ENCODE measurements at regions not wholly inside any gene's neighbourhood (a gene's known extent, or its start where the extent isn't known, plus 50 kb on each side); places are given as distances from the start of the nearest gene placed in this dataset.

DNA sequence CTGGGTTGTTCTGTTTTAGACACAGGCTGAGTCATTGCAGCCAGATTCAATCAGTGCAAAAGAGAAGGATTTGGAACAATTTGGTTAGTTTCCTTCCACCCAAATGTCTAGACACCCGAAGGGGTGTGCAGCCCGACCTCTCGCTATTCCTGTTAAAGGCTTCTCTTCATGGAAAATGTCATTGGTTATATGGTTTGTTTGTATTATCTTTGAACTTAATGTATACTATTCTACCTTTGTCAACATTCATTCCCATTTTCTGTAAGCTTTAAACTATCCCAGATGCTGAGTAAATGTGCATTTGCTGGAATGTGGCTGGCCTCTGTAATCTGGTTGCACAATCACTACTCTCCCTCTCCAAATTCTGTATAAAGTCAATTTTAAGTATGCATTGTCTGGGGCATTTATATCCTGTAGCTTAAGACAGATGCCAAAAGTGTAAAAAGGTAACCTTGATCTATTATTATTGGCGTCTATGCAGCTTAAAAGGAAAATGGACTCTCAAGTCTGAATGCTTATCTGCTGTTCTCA lies 80.4 kb upstream of the RND3 start:
- DNase-seq = no peak

DNA sequence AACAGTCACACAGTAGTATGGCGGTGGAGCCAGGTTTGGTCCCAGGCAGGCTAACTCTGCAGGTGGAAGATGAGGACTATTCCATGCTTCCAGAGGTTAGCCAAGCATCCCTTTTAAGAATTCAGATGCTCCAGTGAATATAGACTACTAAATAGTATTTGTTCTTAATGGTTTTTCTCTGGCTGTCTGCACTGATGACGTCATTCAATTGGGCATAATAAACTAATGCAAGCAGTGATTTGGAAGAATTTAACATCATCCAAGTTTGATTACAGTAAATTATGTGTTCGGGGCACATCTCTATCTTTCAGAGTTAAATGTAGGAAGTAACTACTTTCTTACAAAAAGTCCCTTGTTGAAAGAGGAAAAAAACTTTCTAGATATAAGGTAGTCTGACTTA lies 78.8 kb upstream of the RND3 start:
- DNase-seq = no peak

DNA sequence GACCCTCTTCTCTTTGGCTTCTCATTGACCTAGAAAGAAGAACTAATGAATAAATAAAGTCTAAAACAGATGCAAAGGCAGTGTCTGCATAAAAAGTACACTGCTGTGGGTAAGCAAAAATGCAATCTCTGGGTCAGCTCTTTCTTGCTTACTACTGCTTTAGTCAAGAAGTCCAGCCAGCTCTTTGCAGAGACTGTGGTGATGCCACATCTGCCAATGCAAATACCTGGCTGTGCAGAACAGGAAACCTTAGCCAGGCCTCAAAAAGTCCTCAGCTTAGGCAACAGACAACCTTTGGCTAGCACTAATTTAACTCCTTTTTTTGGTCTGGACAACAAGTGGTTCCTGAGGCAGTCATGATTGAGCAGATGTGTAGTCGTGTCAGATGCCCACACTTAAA lies 73.6 kb upstream of the RND3 start:
- no peak for DNase-seq

DNA sequence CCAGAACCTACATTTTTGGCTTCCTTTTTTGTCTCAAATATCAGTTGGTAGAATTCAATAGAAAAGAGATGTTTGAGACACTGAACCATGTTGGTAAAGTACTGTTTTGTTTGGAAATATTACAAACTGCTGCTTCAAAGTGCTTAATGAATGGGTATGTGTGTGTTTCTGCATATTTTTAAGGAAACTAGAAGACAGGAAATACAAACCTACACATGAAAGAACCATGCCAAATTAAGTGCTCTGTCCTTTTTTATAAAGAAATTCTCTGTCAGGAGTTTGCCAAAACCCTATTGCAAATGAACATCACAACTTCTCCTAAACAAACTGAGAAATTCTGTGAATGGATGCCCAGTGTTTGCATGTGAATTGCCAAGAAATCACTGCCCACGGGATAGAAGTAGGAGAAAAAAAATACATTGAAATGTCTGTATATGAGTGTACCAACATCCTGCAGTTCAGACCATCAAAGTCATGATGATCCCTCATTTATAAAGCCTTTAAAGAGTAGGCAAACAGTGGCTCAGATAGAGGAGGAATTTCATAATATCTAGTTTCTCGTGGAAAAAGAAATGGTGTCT lies 69.6 kb upstream of the RND3 start:
- DNase-seq = no peak

DNA sequence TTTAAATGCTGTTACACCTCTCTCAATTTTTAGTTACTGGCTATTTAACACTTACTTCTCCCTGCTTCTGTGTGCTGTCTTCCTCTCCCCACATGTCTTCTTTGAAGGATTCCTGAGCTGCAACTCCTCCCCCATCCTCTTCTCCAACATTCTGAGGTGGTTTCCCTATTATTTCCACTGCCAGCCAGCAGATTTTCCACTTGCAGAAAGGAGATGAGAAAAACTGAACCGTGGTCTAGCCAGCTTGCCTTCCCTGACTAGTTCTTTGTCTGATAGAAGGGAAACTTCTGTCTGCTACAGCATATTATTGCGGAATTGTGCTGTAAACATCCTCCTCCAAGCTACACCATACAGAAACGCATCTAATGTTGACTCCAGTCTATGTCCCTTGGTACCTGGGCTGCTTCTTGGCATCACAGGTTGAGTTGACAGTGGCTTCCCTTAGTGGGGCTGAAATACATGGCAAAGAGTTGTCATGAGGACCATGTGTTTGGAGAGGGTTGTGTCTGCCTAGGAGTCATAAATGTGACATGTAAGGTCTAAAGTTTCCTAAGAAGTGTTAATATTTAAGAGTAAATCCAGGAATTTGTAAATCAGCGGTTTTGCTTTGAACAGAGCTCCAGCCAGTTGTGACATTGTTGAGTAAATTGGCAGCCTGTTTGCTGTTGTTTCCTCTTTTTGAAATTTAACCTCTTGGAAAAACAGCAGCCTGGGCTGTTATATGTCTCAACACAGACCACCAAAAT lies 68.3 kb upstream of the RND3 start:
- no peak for DNase-seq

DNA sequence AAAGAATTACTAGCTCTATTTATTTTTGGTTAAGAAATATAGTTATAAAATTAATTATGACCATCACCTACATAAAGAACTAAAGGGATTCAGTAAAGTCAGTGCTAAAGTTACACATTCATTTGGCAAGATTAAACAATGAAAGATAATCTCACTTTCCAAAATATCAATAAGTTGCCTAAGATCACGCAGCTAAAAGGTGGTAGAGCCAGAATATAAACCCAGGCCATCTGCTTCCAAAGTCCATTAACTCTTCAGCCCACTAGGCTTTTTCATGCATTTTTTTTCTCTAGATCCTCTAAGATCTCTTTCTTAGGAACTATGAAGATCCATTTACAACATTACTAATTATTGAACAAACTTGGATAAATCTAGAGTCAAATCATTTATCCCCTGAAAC lies 66.6 kb upstream of the RND3 start:
- DNase-seq = no peak

DNA sequence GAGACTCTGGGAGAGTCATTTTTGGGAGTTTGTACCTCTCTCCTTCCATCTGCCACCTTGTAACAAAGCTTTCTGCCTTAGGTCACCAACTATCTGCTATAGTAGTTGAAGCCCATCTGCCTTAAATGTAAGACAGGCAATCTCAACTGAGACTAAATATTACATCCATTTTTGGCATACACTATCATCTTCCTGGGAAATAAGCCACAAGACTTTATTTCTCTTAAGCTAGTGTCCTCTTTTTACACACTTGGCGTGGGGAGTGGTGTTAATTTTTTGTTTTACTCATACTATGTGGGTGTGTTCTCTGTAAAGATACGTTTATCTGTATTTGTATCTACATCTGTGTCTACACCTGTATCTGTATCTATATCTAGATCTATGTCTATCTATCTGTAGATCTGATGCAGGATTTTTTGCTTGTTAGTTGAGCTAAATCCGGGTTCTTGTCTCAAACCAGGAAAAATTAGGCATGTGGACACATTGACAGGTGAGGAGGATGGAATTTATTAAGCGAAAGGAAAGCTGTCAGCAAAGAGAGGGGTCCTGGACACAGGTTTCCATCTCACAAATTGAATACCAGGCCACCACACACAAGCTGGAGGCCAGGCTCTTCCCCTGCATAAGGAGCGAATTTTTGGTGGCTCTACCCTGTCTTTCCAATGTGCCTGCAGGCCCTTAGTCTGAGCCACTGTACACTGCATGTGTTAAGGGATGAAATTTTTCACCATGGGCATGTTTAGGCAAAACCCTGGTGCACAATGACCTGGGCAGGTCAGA lies 64.8 kb upstream of the RND3 start:
- DNase-seq = no peak

DNA sequence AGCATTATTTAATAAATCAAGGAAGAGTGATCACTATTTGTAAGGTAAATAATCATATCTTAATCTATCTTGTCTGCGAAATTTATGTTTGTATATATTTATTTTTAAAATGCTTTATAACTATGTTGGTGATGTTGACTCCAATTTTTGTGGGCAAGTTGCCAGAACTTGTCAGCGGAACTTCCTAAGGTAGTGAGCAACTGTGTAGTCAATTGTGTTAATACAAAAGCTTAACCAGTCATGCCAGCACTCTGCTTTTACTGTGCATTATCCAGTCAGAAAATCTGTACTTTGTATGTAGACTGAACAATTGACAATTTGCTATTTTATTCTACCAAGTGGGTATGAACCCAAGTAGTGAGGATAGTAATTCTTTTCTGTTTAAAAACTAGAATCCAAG lies 61.9 kb upstream of the RND3 start:
- no peak for DNase-seq

DNA sequence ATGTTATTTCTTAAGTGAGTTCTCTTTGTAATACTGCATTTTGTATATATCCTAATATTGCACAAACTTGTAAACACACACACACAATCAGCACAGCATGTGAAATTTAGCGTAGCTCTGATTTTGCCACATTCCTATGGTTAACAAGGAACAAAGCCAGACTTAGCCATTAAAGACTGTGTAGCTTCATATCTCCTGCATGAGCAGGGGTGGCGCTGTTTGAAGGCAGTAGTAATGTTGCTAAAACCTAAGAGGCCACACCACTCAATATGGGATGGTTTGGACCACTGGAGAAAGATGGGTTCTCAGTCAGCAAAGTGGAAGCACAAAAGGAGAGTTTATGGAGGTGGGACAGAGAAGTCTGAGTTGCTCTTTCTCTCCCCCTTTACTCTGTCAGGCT lies 61.1 kb upstream of the RND3 start:
- DNase-seq = peak; percentile 19

DNA sequence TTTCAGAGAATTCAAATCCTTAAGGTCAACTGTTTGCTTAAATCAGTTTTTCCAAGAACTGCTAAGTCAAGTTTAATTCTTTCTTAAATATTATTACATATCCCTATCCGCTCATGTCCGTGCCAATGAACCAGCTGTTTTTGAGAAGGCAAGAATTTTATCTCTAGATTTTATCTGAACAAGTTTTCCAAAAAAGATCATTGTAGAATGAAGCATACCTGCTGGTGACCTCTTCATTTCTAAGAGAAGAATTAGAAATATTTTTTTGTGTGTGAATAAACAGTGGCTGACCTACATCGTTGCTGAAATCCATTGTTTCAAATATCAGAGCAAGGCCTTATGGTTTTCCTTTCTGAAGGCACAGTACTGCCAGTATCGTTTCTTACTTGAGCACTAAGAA lies 58.4 kb upstream of the RND3 start:
- DNase-seq = no peak

DNA sequence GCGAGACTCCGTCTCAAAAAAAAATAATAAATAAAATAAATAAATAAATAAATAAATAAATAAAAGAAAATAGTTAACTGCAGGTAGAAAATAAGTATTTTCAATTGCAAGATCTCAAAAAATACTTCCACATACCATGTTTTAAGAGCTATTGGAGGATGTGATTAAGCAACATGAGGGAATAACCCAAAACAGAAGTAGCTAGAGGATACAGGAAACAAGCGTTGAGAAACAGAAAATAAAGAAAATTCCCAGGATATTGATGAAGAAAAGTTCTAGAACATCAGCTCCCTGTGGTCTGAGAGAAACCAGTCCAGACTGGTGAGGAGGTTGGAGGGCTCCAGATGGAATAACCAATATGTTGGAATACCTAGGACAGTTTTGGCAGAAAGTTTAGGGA lies 57.3 kb upstream of the RND3 start:
- DNase-seq = no peak

DNA sequence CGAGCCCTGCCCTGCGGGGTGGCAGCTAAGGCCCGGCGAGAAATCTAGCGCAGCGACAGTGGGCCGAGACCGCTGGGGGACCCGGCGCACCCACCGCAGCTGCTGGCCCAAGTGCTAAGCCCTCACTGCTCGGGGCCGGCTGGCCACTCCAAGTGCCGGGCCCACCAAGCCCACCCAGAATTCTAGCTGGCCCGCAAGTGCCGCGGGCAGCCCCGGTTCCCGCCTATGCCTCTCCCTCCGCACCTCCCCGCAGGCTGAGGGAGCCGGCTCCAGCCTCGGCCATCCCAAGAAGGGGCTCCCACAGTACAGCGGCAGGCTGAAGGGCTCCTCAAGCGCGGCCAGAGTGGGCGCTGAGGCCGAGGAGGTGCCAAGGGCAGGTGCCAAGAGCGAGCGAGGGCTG lies 55.2 kb upstream of the RND3 start:
- no peak for DNase-seq

DNA sequence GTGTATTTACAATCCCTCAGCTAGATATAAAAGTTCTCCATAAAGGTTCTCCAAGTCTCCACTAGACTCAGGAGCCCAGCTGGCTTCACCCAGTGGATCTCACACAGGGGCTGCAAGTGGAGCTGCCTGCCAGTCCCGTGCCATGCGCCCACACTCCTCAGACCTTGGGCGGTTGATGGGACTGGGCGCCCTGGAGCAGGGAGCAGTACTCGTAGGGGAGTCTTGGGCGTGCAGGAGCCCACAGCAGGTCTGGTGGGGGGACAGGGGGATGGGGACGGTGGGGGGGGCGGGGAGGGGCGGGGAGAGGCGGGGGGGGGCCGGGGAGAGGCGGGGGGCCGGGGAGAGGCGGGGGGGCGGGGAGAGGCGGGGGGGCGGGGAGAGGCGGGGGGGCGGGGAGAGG lies 54.7 kb upstream of the RND3 start:
- DNase-seq = no peak

DNA sequence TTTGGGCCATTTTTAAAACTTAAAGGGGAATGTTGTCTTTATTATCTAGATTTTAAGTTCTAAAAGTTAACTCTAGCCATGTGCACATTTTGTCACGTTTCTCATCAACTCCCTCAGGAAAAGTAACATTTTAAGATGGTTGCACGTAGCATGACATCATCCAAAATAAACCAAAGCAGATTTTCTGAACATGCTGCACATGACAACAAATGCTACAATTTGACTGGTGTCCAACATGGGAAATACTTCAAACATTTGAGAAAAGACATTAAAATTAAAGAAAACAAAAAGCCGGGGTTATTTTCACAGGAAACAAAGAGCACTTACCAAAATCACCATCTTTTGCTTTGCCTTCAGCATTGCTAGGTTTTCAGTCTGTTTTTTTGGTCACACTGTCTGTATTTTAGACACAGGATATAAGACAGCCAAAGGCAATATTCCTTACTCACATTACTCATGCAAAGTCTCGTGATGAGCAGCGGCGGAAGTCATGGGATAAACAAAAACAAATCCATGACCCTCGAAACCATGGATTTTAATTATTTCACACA lies 51.3 kb upstream of the RND3 start:
- no peak for DNase-seq

Data from 8988T (cell line).